CD14-positive monocyte (primary cell): ENCODE measurements at regions not wholly inside any gene's neighbourhood (a gene's known extent, or its start where the extent isn't known, plus 50 kb on each side); places are given as distances from the start of the nearest gene placed in this dataset.

ENCODE experiments used
- DNase-seq, 3 donors: peaks; one replicate each; pipeline ENCODE4 v3.0.0-alpha.2; 2011 to 2022
- H2AFZ ChIP-seq: 2 replicates; pipeline ENCODE4 v1.6.0; 2012; ENCODE audit warnings: mild to moderate bottlenecking, low read depth, low read length, inconsistent platforms; ENCODE audit not compliant: insufficient read depth, poor library complexity, severe bottlenecking
- H3K27ac ChIP-seq, 2 donors: 1 replicate in 1 of 2; 2 replicates in 1 of 2; pipeline ENCODE4 v1.5.1; 2012 to 2013; ENCODE audit warnings: low read length in 2 of 2, control low read depth in 1 of 2, inconsistent platforms in 1 of 2, low read depth in 1 of 2, mild to moderate bottlenecking in 1 of 2
- H3K27me3 ChIP-seq, 2 donors: one replicate each; pipeline versions ENCODE4 v1.6.0 to v1.6.1; 2011 to 2013; ENCODE audit warnings: low read length in 2 of 2; ENCODE audit not compliant: control insufficient read depth in 2 of 2, insufficient read depth in 2 of 2
- H3K36me3 ChIP-seq, 2 donors: replicated peaks in 1 of 2; 1 replicate in 1 of 2; 2 replicates in 1 of 2; pipeline versions ENCODE4 v1.5.1 to v1.6.1; 2012 to 2013; ENCODE audit warnings: low read length in 2 of 2, control low read depth in 1 of 2, inconsistent platforms in 1 of 2, mild to moderate bottlenecking in 1 of 2; ENCODE audit not compliant: insufficient read depth in 2 of 2, control insufficient read depth in 1 of 2
- H3K4me1 ChIP-seq, 2 donors: 1 replicate in 1 of 2; 2 replicates in 1 of 2; pipeline versions ENCODE4 v1.5.1 to v1.6.1; 2012 to 2013; ENCODE audit warnings: low read length in 2 of 2, control low read depth in 1 of 2, inconsistent platforms in 1 of 2, mild to moderate bottlenecking in 1 of 2, moderate library complexity in 1 of 2; ENCODE audit not compliant: insufficient read depth in 2 of 2, control insufficient read depth in 1 of 2
- H3K4me2 ChIP-seq: replicated peaks from 2 replicates; pipeline ENCODE3; 2012; ENCODE audit warnings: low read length, moderate library complexity, mild to moderate bottlenecking; ENCODE audit not compliant: poor library complexity, severe bottlenecking; ENCODE audit errors: extremely low read depth
- H3K4me3 ChIP-seq, 3 experiments: fragments of 200-600 bp in 1 of 3; sonication (generic) in 1 of 3; replicated peaks in 1 of 3; 1 replicate in 2 of 3; 2 replicates in 1 of 3; pipeline ENCODE4 v1.5.1; 2011 to 2013; ENCODE audit warnings: low read length in 3 of 3, mild to moderate bottlenecking in 3 of 3, control low read depth in 2 of 3, low read depth in 2 of 3, inconsistent platforms in 1 of 3, moderate library complexity in 1 of 3
- H3K79me2 ChIP-seq: 2 replicates; pipeline ENCODE4 v1.6.0; 2012; ENCODE audit warnings: mild to moderate bottlenecking, control low read depth, inconsistent platforms, low read length, moderate library complexity; ENCODE audit not compliant: insufficient read depth
- H3K9ac ChIP-seq: 2 replicates; pipeline ENCODE4 v1.6.0; 2017; ENCODE audit warnings: low read length, mild to moderate bottlenecking; ENCODE audit not compliant: insufficient read depth, poor library complexity, severe bottlenecking
- H3K9me3 ChIP-seq, 2 donors: replicated peaks in 1 of 2; 1 replicate in 1 of 2; 2 replicates in 1 of 2; pipeline versions ENCODE4 v1.5.1 to v1.6.1; 2012 to 2013; ENCODE audit warnings: low read length in 2 of 2, control low read depth in 1 of 2; ENCODE audit not compliant: control insufficient read depth in 1 of 2, insufficient read depth in 1 of 2
- H4K20me1 ChIP-seq: 2 replicates; pipeline ENCODE4 v1.6.0; 2012; ENCODE audit warnings: mild to moderate bottlenecking, low read length, control low read depth, moderate library complexity; ENCODE audit not compliant: insufficient read depth
- H3K27ac Mint-ChIP-seq, 7 donors: one replicate each; pipeline ENCODE4 v1.8.0; 2020; ENCODE audit warnings: mild to moderate bottlenecking in 7 of 7, mixed read lengths in 7 of 7, moderate library complexity in 6 of 7, inconsistent platforms in 2 of 7
- H3K27me3 Mint-ChIP-seq, 3 donors: one replicate each; pipeline ENCODE4 v1.8.0; 2021 to 2022; ENCODE audit warnings: low read depth in 3 of 3, mild to moderate bottlenecking in 3 of 3, mixed read lengths in 3 of 3, moderate library complexity in 3 of 3, inconsistent platforms in 1 of 3
- H3K36me3 Mint-ChIP-seq, 2 donors: one replicate each; pipeline ENCODE4 v1.8.0; 2020; ENCODE audit warnings: mixed read lengths in 2 of 2, inconsistent platforms in 1 of 2, mild to moderate bottlenecking in 1 of 2
- H3K4me1 Mint-ChIP-seq: one replicate; pipeline ENCODE4 v1.8.0; 2020; ENCODE audit warnings: mild to moderate bottlenecking, mixed read lengths
- H3K4me3 Mint-ChIP-seq, 2 donors: one replicate each; pipeline ENCODE4 v1.8.0; 2020; ENCODE audit warnings: mild to moderate bottlenecking in 2 of 2, mixed read lengths in 2 of 2, moderate library complexity in 1 of 2
- H3K9me3 Mint-ChIP-seq, 7 donors: one replicate each; pipeline ENCODE4 v1.8.0; 2020 to 2022; ENCODE audit warnings: mixed read lengths in 7 of 7, mild to moderate bottlenecking in 6 of 7, moderate library complexity in 6 of 7, inconsistent platforms in 2 of 7
- WGBS: methylation state at CpG from one replicate; pipeline ENCODE4 v1.1.5; 2013; ENCODE audit warnings: missing lambda C conversion rate; ENCODE audit not compliant: insufficient coverage; 5-methylcytosine and 5-hydroxymethylcytosine counted together
- intact Hi-C, 2 donors: fragments of 100-400 bp; cut with micrococcal nuclease; formaldehyde crosslinking; loops; one replicate each; pipeline versions ENCODE4 v1.15.0 to v1.15.1; 2023
- TF ChIP-seq, protein P1 (sequence below): fragments of 200-600 bp; IDR thresholded peaks from one replicate; pipeline ENCODE4 v1.8.0; 2022; ENCODE audit warnings: antibody characterized with exemption, mild to moderate bottlenecking

DNA sequence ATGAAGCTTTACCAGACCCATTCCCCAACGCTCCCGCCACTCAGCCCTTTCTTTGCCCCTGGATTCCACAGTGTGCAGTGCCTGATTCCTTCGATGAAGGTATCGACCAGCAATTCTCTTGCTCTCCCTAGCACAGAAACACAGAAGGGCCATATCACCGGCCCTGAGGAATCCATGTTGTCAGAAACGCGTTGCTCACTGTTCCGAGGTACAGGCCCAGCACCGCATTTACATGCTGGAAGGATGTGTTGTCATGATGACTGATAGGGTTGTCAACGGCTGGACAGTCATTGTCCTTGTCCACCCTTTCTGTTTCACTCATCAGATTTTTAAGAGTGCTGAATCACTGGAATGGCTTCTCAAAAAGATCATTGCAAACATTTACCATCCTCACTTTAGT is 57.2 kb upstream of the GPR6 start:
- Histone ChIP-seq H3K27ac (no peak overlapping the region), H3K27me3 (no peaks in the 10 kb centered on the region), H3K4me2 (no peak overlapping the region), H3K79me2 (no peaks in the 10 kb centered on the region), H3K36me3 (no peaks in the 10 kb centered on the region), H2AFZ (no peak overlapping the region), H3K4me1 (no peaks in the 10 kb centered on the region), H3K4me3 (no peak overlapping the region), H4K20me1 (no peaks in the 10 kb centered on the region), H3K9me3 (no peaks in the 10 kb centered on the region), H3K9ac (no peak overlapping the region)
- peak overlapping the region in 1 of 2 donors; percentile 6 for H3K4me3 Mint-ChIP-seq
- H3K27me3 Mint-ChIP-seq = peaks cover 0 to 10% (median 8%) of the 10 kb centered on the region in 3 donors
- DNase-seq = no peak
- no peaks in the 10 kb centered on the region for H3K36me3 Mint-ChIP-seq
- peaks cover 0 to 4% (median under 1%) of the 10 kb centered on the region in 7 donors for H3K9me3 Mint-ChIP-seq
- intact Hi-C loops = no loop called here
- TF ChIP-seq, protein P1, sequence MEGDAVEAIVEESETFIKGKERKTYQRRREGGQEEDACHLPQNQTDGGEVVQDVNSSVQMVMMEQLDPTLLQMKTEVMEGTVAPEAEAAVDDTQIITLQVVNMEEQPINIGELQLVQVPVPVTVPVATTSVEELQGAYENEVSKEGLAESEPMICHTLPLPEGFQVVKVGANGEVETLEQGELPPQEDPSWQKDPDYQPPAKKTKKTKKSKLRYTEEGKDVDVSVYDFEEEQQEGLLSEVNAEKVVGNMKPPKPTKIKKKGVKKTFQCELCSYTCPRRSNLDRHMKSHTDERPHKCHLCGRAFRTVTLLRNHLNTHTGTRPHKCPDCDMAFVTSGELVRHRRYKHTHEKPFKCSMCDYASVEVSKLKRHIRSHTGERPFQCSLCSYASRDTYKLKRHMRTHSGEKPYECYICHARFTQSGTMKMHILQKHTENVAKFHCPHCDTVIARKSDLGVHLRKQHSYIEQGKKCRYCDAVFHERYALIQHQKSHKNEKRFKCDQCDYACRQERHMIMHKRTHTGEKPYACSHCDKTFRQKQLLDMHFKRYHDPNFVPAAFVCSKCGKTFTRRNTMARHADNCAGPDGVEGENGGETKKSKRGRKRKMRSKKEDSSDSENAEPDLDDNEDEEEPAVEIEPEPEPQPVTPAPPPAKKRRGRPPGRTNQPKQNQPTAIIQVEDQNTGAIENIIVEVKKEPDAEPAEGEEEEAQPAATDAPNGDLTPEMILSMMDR = no peak
- no peak overlapping the region for H3K27ac Mint-ChIP-seq
- 100% methylated on average over 4 of the region's 10 CpGs for WGBS
- peaks cover 6% of the 10 kb centered on the region for H3K4me1 Mint-ChIP-seq

DNA sequence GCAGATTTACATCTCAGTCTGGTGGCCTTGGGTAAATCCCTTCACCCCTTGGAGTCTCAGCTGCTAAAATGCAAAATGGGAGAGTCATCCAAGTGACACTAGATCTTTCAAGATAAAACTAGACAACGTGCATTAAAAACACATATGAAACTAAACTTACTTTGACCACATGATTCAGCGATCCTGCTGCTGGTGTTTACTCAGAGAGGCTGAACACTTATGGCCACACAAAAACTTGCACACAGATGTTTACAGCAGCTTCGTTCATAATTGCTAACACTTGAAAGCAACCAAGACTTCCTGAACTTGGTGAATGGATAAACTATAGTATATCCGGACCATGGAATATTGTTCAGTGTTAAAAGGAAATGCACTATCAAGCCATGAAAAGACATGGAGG is 55.3 kb upstream of the GPR6 start:
- Histone ChIP-seq H3K27me3 (no peaks in the 10 kb centered on the region), H3K79me2 (no peaks in the 10 kb centered on the region), H4K20me1 (no peaks in the 10 kb centered on the region), H3K4me2 (no peak overlapping the region), H3K9ac (no peak overlapping the region), H3K4me3 (no peak overlapping the region), H3K36me3 (no peaks in the 10 kb centered on the region), H3K27ac (no peak overlapping the region), H2AFZ (no peak overlapping the region), H3K9me3 (no peaks in the 10 kb centered on the region), H3K4me1 (no peaks in the 10 kb centered on the region)
- Mint-ChIP-seq H3K4me1 (peaks cover 6% of the 10 kb centered on the region), H3K9me3 (peaks cover 0 to 1% (median 0%) of the 10 kb centered on the region in 7 donors), H3K36me3 (no peaks in the 10 kb centered on the region), H3K27ac (no peak overlapping the region), H3K27me3 (peaks cover 0 to 13% (median 10%) of the 10 kb centered on the region in 3 donors), H3K4me3 (no peak overlapping the region)
- intact Hi-C loops = no loop called here
- no peak for DNase-seq
- TF ChIP-seq, protein P1 = no peak
- WGBS = 0% methylated on average over 1 of the region's 4 CpGs
